ENCODE measurements at regions not wholly inside any gene's neighbourhood (a gene's known extent, or its start where the extent isn't known, plus 50 kb on each side); places are given as distances from the start of the nearest gene placed in this dataset.

DNA sequence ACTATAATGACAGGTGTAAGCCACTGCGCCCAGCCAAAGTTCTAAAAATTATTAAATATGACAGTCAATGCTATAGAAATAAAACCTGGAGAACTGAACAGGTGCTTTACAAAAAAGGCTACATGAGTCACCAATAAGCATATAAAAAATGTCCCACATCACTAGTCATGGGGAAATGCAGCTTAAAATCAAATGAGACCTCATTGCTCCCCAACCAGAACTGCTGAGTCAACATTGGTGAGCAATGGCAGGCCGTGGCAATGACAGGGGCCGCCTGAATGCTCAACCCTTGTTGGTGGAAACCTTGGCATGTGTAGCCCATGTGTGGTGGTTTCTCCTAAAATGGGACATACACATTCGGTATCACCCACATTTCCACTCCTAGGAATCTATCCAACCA lies 352.3 kb upstream of the KLF6 start:
- H3K27me3 ChIP-seq, result no peaks in the 10 kb centered on the region
- no peaks in the 10 kb centered on the region for H3K36me3 ChIP-seq
- intact Hi-C loops (cut with DNase I; ENCODE audit: low total_unique reads), result no loop called here
- peaks cover 0 to 26% (median 21%) of the 10 kb centered on the region in 3 donors for H3K9me3 ChIP-seq
- H3K27ac ChIP-seq, result no peak overlapping the region
- no peak for TF ChIP-seq CTCF (IDR thresholded peaks at IDR 0.05)
- peaks cover 0 to 3% (median 2%) of the 10 kb centered on the region in 4 donors for H3K4me1 ChIP-seq
- no peak overlapping the region for H3K4me3 ChIP-seq
- no peak for DNase-seq

- H3K27ac ChIP-seq, result no peak overlapping the region
- H3K36me3 ChIP-seq, result no peaks in the 10 kb centered on the region
- H3K9me3 ChIP-seq, result peaks cover 0 to 14% (median 10%) of the 10 kb centered on the region in 3 donors
- intact Hi-C loops (cut with DNase I; ENCODE audit: low total_unique reads), result no loop called here
- DNase-seq, result no peak
- no peak for TF ChIP-seq CTCF (IDR thresholded peaks at IDR 0.05)
- H3K27me3 ChIP-seq, result no peaks in the 10 kb centered on the region
- no peak overlapping the region for H3K4me3 ChIP-seq
- peaks cover 0 to 14% (median 5%) of the 10 kb centered on the region in 4 donors for H3K4me1 ChIP-seq
Measured at GRCh38 chr10:4136121-4136520, 351.1 kb upstream of the KLF6 start.

GRCh38 chr10:4132216-4132556 lies 347.2 kb upstream of the KLF6 start:
- peaks cover 0 to 26% (median 8%) of the 10 kb centered on the region in 4 donors for H3K4me1 ChIP-seq
- no peak for DNase-seq
- no peaks in the 10 kb centered on the region for H3K9me3 ChIP-seq
- no peaks in the 10 kb centered on the region for H3K27me3 ChIP-seq
- H3K4me3 ChIP-seq, result no peak overlapping the region
- intact Hi-C loops (cut with DNase I; ENCODE audit: low total_unique reads), result no loop called here
- peak overlapping the region in 1 of 2 donors; percentile 51 for H3K27ac ChIP-seq
- H3K36me3 ChIP-seq, result no peaks in the 10 kb centered on the region
- TF ChIP-seq CTCF (IDR thresholded peaks at IDR 0.05), result no peak

- Histone ChIP-seq H3K9me3 (no peaks in the 10 kb centered on the region), H3K27ac (peak overlapping the region; percentile 1 to 51), H3K27me3 (no peaks in the 10 kb centered on the region), H3K4me3 (no peak overlapping the region), H3K4me1 (peaks cover 0 to 26% (median 8%) of the 10 kb centered on the region in 4 donors), H3K36me3 (no peaks in the 10 kb centered on the region)
- intact Hi-C loops (cut with DNase I; ENCODE audit: low total_unique reads), result no loop called here
- DNase-seq, result no peak
- no peak for TF ChIP-seq CTCF (IDR thresholded peaks at IDR 0.05)
Measured at GRCh38 chr10:4131407-4132215, 346.6 kb upstream of the KLF6 start.

DNA sequence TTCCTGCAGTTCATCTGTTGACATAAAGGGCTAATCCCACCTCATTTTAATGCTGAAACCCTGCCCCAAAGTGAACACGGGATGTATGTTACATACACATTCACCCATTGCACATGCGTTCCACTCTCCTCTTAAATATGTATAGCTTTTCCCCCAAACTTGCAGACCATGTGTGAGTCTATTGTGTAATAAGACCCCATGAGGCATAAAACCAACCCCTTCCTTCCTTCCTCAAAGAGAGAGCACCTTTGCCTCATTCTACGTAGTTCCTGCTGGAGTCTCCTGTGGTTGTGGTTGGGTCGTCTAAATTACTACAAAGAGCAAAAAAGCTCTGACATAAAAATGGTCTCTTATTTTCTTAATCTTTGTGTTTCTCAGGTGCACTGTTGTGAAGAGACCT lies 345.7 kb upstream of the KLF6 start:
- Histone ChIP-seq H3K27me3 (no peaks in the 10 kb centered on the region), H3K27ac (peak overlapping the region; percentile 1 to 51), H3K9me3 (no peaks in the 10 kb centered on the region), H3K36me3 (no peaks in the 10 kb centered on the region), H3K4me3 (no peak overlapping the region), H3K4me1 (peaks cover 0 to 26% (median 8%) of the 10 kb centered on the region in 4 donors)
- no peak for TF ChIP-seq CTCF (IDR thresholded peaks at IDR 0.05)
- intact Hi-C loops (cut with DNase I; ENCODE audit: low total_unique reads), result no loop called here
- no peak for DNase-seq
